NCI-H1694 (cell line): ENCODE measurements at regions not wholly inside any gene's neighbourhood (a gene's known extent, or its start where the extent isn't known, plus 50 kb on each side); places are given as distances from the start of the nearest gene placed in this dataset.

Experiments
- DNase-seq: peaks from one replicate; lab custom pipeline; 2025; lab: John Stamatoyannopoulos, UW

- no peak for DNase-seq
Observed at GRCh38 chr12:91793676-91794075, 352.0 kb downstream of the BTG1 start.

- DNase-seq, result no peak
Observed at GRCh38 chr12:91792597-91792996, 353.0 kb downstream of the BTG1 start.

GRCh38 chr12:91786499-91787272 is 359.0 kb downstream of the BTG1 start:
- DNase-seq, result no peak

GRCh38 chr12:91785655-91786498 is 359.8 kb downstream of the BTG1 start:
- DNase-seq, result no peak

GRCh38 chr12:91781114-91781513 is 364.5 kb downstream of the BTG1 start:
- DNase-seq, result no peak

- DNase-seq, result no peak
Observed at GRCh38 chr12:91778938-91779400, 366.7 kb downstream of the BTG1 start.

- no peak for DNase-seq
Observed at GRCh38 chr12:91778091-91778832, 367.4 kb downstream of the BTG1 start.

- no peak for DNase-seq
Observed at GRCh38 chr12:91777268-91777992, 368.2 kb downstream of the BTG1 start.

- DNase-seq, result no peak
Observed at GRCh38 chr12:91774434-91774921, 371.2 kb downstream of the BTG1 start.

- no peak for DNase-seq
Observed at GRCh38 chr12:91773749-91774429, 371.8 kb downstream of the BTG1 start.

GRCh38 chr12:91772411-91772810 is 373.2 kb downstream of the BTG1 start:
- no peak for DNase-seq

GRCh38 chr12:91769736-91770135 is 375.9 kb downstream of the BTG1 start:
- no peak for DNase-seq

GRCh38 chr12:91767237-91767636 is 378.4 kb downstream of the BTG1 start:
- DNase-seq, result no peak

GRCh38 chr12:91766454-91766853 is 379.2 kb downstream of the BTG1 start:
- DNase-seq, result no peak

- no peak for DNase-seq
Observed at GRCh38 chr12:91763654-91764370, 381.8 kb downstream of the BTG1 start.

- no peak for DNase-seq
Observed at GRCh38 chr12:91753649-91754048, 392.0 kb downstream of the BTG1 start.

GRCh38 chr12:91746976-91747375 is 398.7 kb downstream of the BTG1 start:
- DNase-seq, result no peak

GRCh38 chr12:91744597-91744996 is 401.0 kb downstream of the BTG1 start:
- DNase-seq, result no peak

- DNase-seq, result no peak
Observed at GRCh38 chr12:91743704-91744321, 401.8 kb downstream of the BTG1 start.

GRCh38 chr12:91743280-91743679 is 402.4 kb downstream of the BTG1 start:
- no peak for DNase-seq
